Amniotic stem cell (primary cell): ENCODE measurements at regions not wholly inside any gene's neighbourhood (a gene's known extent, or its start where the extent isn't known, plus 50 kb on each side); places are given as distances from the start of the nearest gene placed in this dataset.
"Not testable (repeated sequence)": the region's sequence is repeated elsewhere in the genome, so short reads cannot be mapped to it uniquely, and the experiment has no call there.

Experiments used
- DNase-seq: peaks from one replicate; lab custom pipeline; 2025; lab: John Stamatoyannopoulos, UW

GRCh38 chr19:28164214-28164613 lies 1048.7 kb downstream of the UQCRFS1 start:
- DNase-seq, result no peak

GRCh38 chr19:28159065-28159464 lies 1053.9 kb downstream of the UQCRFS1 start:
- no peak for DNase-seq

GRCh38 chr19:28155265-28155664 lies 1057.7 kb downstream of the UQCRFS1 start:
- DNase-seq, result no peak

- DNase-seq, result no peak
Measured at GRCh38 chr19:28154077-28154476, 1058.9 kb downstream of the UQCRFS1 start.

- DNase-seq, result no peak
Measured at GRCh38 chr19:28153123-28153522, 1059.8 kb downstream of the UQCRFS1 start.

DNA sequence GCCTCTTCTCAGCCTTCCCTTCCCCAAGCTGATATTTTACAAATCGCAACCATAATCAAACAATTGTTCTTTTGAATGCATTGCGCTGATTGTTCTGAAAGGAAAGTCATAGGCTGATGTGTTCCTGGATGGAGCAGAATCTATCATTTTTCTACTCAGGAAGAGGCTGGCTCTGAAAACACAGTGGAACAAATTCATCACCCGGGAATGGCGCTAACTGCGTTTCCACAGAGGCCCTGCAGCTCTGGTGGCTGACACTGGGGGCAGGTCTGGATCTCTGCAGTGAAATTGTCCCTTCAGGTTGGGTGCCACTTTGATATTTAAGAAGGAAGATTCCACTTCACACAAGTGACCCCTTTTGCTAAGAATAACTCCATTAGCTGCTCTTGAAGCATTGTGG lies 1060.8 kb downstream of the UQCRFS1 start:
- no peak for DNase-seq

- DNase-seq, result no peak
Measured at GRCh38 chr19:28150129-28150528, 1062.8 kb downstream of the UQCRFS1 start.

- DNase-seq, result no peak
Measured at GRCh38 chr19:28148554-28148953, 1064.4 kb downstream of the UQCRFS1 start.

GRCh38 chr19:28142258-28142657 lies 1070.7 kb downstream of the UQCRFS1 start:
- no peak for DNase-seq

- DNase-seq, result no peak
Measured at GRCh38 chr19:28140201-28140600, 1072.8 kb downstream of the UQCRFS1 start.

DNA sequence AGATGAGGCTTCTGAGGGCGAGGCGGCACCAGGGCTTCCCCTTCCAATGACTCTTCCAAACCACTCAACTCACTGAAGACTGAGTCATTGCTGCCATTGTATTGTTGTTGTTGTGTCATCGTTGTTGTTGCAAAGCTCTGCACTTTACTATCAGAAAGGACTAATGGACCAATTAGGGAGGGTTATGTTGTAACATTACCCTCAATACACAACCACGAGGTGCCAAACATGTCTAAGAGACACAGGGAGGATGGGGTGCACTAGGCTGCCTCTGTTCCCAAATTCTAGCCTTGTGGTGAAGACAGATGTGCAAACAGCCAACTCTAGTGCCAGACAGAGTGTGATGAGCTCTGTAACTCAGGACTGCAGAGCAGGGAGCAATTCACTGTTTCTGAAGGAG lies 1075.2 kb downstream of the UQCRFS1 start:
- no peak for DNase-seq

DNA sequence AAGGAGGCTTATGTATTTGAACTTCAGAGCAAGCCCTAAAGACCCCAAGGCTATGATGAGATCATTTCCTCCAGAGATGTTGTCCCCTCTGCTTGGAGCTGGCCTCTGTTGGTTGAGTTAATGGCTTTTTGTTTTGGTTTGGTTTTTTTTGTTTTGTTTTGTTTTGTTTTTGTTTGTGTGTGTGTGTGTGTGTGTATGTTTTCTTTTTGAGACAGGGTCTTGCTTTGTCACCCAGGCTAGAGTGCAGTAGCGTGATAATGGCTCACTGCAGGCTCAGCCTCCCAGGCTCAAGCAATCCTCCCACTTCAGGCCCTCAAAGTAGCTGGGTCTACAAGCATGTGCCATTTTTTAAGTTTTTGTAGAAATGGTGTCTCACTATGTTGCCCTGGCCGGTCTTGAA lies 1076.2 kb downstream of the UQCRFS1 start:
- no peak for DNase-seq

DNA sequence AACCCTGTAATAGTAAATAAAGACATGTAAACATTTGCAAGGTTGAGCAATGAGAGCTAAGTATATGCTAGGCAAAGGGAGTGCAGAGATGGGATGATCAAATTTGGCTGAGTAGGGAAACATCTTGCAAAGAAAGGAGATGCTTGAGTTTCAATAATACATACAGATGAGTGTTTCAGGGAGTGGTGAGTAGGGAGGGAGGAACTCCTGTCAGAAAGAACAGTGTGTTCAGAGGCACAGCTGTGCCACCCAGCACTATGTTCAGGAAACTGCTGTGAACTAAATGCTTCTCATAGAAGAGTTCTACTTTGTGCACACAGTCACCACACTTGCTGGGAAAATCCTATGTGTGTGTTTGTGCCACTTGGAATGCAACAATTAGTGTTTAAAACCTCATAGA lies 1077.1 kb downstream of the UQCRFS1 start:
- no peak for DNase-seq

GRCh38 chr19:28134311-28134710 lies 1078.6 kb downstream of the UQCRFS1 start:
- DNase-seq, result no peak

DNA sequence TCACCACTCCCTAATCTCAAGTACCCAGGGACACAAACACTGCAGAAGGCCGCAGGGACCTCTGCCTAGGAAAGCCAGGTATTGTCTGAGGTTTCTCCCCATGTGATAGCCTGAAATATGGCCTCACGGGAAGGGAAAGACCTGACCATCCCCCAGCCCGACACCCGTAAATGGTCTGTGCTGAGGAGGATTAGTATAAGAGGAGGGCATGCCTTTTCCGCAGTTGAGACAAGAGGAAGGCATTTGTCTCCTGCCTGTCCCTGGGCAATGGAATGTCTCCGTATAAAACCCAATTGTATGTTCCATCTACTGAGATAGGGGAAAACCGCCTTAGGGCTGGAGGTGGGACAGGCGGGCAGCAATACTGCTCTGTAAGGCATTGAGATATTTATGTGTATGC lies 1082.1 kb downstream of the UQCRFS1 start:
- not testable (repeated sequence) for DNase-seq

GRCh38 chr19:28130066-28130511 lies 1082.9 kb downstream of the UQCRFS1 start:
- DNase-seq, result no peak

GRCh38 chr19:28128341-28128740 lies 1084.6 kb downstream of the UQCRFS1 start:
- no peak for DNase-seq

DNA sequence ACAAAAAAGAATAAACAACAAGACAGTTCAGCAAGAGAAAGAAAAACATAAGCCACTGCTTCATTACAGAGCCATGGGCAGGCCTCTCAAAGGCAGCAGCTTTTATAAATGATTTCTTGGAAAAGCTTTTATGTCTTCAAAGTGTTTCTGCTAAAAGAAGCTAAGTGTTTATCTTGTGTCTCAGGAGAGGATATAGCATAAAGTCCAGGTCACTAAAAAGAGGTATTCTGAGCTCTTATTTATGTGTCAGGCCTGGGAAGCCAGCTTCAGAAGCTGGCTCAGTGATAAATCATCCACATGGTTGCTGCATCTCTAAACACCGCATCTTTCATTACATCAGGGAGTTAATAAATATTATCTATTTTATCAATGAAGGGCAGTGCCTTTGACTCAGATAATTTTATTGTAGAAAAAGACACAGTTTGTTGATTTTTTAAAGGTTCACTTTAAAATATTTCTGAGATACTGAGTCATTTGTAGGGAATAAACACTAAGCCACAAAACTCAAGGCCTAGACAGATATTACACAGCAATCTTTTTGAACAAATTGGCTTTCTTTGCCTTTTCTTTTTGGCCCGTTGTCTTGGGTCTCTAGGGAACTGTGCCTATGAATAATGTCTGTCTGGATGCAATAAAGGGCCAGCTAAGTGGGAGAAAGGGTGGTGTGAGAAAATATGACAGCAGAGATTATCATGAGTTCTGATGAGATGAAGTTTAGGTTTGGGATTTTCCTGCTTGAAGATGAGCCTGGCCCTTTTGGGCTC lies 1086.6 kb downstream of the UQCRFS1 start:
- no peak for DNase-seq

GRCh38 chr19:28122734-28123133 lies 1090.2 kb downstream of the UQCRFS1 start:
- no peak for DNase-seq

- no peak for DNase-seq
Measured at GRCh38 chr19:28118235-28118634, 1094.7 kb downstream of the UQCRFS1 start.

DNA sequence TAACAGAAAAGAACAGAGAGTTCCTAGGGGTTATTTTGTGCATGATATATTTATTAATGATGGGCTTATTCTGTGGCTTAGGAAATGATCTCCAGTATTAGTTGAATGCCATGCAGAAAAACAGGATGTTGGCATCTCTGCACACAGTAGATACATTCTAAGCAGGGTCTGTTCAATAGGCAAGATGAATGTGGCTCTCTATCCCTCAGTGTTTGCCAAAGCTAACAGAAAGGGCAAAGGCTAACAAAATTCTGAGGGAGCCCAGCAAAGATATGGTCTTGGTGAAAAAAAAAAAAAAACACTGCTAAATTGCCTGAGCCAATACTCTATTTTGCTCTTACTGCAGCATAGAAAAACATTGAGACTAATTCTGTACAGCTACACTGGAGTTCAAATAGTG lies 1095.8 kb downstream of the UQCRFS1 start:
- no peak for DNase-seq

- not testable (repeated sequence) for DNase-seq
Measured at GRCh38 chr19:28116379-28116778, 1096.6 kb downstream of the UQCRFS1 start.

DNA sequence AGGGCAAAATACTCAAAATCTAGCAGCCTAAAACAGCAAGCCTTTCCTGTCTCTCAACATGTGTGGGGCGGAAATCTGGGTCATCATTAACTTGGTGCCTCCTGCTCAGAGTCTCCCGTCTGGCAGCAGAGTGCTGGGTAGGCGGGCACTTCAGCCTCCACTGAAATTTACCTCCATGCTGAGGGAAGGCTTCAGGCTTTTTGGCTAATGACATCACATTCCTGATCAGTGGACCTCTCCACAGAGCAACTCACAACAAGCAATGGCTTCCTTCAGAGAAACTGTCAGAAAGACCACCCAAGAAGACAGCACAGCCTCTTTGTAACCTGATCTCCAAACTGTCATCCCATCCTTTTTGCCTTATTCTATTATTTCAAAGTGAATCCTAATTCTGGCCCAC lies 1109.0 kb downstream of the UQCRFS1 start:
- DNase-seq, result no peak

GRCh38 chr19:28084659-28085157 lies 1128.2 kb downstream of the UQCRFS1 start:
- not testable (repeated sequence) for DNase-seq
